PFSK-1 (cell line): ENCODE measurements at regions not wholly inside any gene's neighbourhood (a gene's known extent, or its start where the extent isn't known, plus 50 kb on each side); places are given as distances from the start of the nearest gene placed in this dataset.

ENCODE experiments used
- FOXP2 ChIP-seq: optimal IDR thresholded peaks from 2 replicates; pipeline ENCODE3; 2011; ENCODE audit warnings: borderline replicate concordance, control low read depth, inconsistent platforms; ENCODE audit not compliant: insufficient read depth; ENCODE audit errors: extremely low read length, extremely low read depth
- POLR2AphosphoS5 ChIP-seq: IDR thresholded peaks from 2 replicates; pipeline ENCODE4 v1.6.1; 2012; ENCODE audit warnings: low read depth, mild to moderate bottlenecking, control low read depth, low read length, moderate library complexity
- SIN3A ChIP-seq: IDR thresholded peaks from 2 replicates; pipeline ENCODE4 v1.6.1; 2012; ENCODE audit warnings: mild to moderate bottlenecking, low read length, moderate library complexity, borderline replicate concordance; ENCODE audit not compliant: insufficient read depth
- TAF1 ChIP-seq: IDR thresholded peaks from 2 replicates; pipeline ENCODE4 v1.6.1; 2012; ENCODE audit warnings: low read length, control low read depth, borderline replicate concordance; ENCODE audit not compliant: insufficient read depth
- TF ChIP-seq, protein P1 (sequence below), 2 experiments: IDR thresholded peaks; 2 replicates each; pipeline versions ENCODE4 v1.6.1 to v1.8.0; 2011 to 2012; ENCODE audit warnings: low read depth in 2 of 2, low read length in 2 of 2, control low read depth in 1 of 2, inconsistent platforms in 1 of 2, mild to moderate bottlenecking in 1 of 2, moderate library complexity in 1 of 2; ENCODE audit not compliant: insufficient read depth in 1 of 2

GRCh38 chr3:176951586-176952292, 245.5 kb downstream of the TBL1XR1 start:
- TF ChIP-seq SIN3A, result no peak

- TF ChIP-seq POLR2AphosphoS5 (no peak), FOXP2 (no peak), SIN3A (no peak), TAF1 (no peak)
- TF ChIP-seq, protein P1, sequence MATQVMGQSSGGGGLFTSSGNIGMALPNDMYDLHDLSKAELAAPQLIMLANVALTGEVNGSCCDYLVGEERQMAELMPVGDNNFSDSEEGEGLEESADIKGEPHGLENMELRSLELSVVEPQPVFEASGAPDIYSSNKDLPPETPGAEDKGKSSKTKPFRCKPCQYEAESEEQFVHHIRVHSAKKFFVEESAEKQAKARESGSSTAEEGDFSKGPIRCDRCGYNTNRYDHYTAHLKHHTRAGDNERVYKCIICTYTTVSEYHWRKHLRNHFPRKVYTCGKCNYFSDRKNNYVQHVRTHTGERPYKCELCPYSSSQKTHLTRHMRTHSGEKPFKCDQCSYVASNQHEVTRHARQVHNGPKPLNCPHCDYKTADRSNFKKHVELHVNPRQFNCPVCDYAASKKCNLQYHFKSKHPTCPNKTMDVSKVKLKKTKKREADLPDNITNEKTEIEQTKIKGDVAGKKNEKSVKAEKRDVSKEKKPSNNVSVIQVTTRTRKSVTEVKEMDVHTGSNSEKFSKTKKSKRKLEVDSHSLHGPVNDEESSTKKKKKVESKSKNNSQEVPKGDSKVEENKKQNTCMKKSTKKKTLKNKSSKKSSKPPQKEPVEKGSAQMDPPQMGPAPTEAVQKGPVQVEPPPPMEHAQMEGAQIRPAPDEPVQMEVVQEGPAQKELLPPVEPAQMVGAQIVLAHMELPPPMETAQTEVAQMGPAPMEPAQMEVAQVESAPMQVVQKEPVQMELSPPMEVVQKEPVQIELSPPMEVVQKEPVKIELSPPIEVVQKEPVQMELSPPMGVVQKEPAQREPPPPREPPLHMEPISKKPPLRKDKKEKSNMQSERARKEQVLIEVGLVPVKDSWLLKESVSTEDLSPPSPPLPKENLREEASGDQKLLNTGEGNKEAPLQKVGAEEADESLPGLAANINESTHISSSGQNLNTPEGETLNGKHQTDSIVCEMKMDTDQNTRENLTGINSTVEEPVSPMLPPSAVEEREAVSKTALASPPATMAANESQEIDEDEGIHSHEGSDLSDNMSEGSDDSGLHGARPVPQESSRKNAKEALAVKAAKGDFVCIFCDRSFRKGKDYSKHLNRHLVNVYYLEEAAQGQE (IDR thresholded peaks at IDR 0.05; ENCODE audit: insufficient read depth in 1 of 2, low read depth in 2 of 2, low read length in 2 of 2), result no peak
Observed at GRCh38 chr3:176951144-176951543, 246.1 kb downstream of the TBL1XR1 start.

DNA sequence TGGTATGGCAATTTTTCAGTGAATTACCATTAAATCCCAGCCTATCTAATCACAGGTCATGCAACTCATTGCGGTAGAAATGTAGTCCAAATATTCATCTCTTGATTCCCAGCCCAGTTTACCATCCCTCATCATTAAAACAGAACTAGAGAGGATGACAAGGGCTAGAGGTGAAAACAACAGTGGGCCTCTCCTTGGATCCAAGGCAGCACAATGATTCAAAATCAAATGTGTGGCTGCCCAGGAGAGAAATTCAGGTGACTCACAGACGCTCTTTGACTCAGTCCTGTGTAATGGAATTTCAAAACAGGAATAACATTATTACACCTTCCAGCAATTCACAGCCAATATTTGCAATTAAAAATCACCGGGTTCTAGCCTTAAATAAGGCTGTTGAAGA, 246.5 kb downstream of the TBL1XR1 start:
- TF ChIP-seq TAF1, result no peak
- TF ChIP-seq FOXP2, result no peak
- no peak for TF ChIP-seq SIN3A
- TF ChIP-seq POLR2AphosphoS5, result no peak
- TF ChIP-seq, protein P1 (IDR thresholded peaks at IDR 0.05; ENCODE audit: insufficient read depth in 1 of 2, low read depth in 2 of 2, low read length in 2 of 2), result no peak

DNA sequence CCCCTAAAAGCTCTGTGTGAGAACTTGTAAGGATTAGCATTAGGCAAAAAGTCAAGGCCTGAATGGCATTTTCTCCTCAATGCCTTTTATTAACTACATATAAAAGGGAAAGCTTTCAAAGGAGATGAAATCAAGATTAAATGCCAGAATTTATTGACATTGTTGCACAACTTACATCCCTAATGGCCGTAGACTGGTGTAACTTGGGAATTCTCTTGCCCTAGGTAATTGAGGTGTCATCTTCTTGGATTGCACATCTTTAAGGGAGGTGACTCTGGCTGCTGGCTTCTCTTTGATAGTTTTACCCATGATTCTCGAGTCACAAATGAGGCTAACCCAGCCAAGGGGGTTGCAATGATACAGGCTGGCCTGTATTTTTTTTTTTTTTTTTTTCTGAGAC, 249.1 kb downstream of the TBL1XR1 start:
- TF ChIP-seq POLR2AphosphoS5 (no peak), FOXP2 (no peak), SIN3A (no peak), TAF1 (no peak)
- TF ChIP-seq, protein P1 (IDR thresholded peaks at IDR 0.05; ENCODE audit: insufficient read depth in 1 of 2, low read depth in 2 of 2, low read length in 2 of 2), result no peak

GRCh38 chr3:176946202-176946601, 251.1 kb downstream of the TBL1XR1 start:
- TF ChIP-seq SIN3A, result no peak
- no peak for TF ChIP-seq POLR2AphosphoS5
- TF ChIP-seq, protein P1 (IDR thresholded peaks at IDR 0.05; ENCODE audit: insufficient read depth in 1 of 2, low read depth in 2 of 2, low read length in 2 of 2), result no peak
- no peak for TF ChIP-seq TAF1
- TF ChIP-seq FOXP2, result no peak
